Stimulated activated CD8-positive, alpha-beta memory T cell treated with anti-CD3 and anti-CD28 coated beads, Interleukin-7, amount 100 ng/mL, for 1 hour (primary cell): ENCODE measurements at regions not wholly inside any gene's neighbourhood (a gene's known extent, or its start where the extent isn't known, plus 50 kb on each side); places are given as distances from the start of the nearest gene placed in this dataset.
"Not testable (repeated sequence)": the region's sequence is repeated elsewhere in the genome, so short reads cannot be mapped to it uniquely, and the experiment has no call there.

ENCODE experiments used
- DNase-seq, 2 donors: peaks; one replicate each; pipeline ENCODE4 v3.0.0-alpha.2; 2020; ENCODE audit warnings: low read depth in 2 of 2

- DNase-seq: no peak
Observed at GRCh38 chr16:79897453-79898146, 297.1 kb upstream of the MAF start.

GRCh38 chr16:79897104-79897452 lies 296.5 kb upstream of the MAF start:
- DNase-seq: no peak

- DNase-seq: no peak
Observed at GRCh38 chr16:79895917-79896203, 295.3 kb upstream of the MAF start.

DNA sequence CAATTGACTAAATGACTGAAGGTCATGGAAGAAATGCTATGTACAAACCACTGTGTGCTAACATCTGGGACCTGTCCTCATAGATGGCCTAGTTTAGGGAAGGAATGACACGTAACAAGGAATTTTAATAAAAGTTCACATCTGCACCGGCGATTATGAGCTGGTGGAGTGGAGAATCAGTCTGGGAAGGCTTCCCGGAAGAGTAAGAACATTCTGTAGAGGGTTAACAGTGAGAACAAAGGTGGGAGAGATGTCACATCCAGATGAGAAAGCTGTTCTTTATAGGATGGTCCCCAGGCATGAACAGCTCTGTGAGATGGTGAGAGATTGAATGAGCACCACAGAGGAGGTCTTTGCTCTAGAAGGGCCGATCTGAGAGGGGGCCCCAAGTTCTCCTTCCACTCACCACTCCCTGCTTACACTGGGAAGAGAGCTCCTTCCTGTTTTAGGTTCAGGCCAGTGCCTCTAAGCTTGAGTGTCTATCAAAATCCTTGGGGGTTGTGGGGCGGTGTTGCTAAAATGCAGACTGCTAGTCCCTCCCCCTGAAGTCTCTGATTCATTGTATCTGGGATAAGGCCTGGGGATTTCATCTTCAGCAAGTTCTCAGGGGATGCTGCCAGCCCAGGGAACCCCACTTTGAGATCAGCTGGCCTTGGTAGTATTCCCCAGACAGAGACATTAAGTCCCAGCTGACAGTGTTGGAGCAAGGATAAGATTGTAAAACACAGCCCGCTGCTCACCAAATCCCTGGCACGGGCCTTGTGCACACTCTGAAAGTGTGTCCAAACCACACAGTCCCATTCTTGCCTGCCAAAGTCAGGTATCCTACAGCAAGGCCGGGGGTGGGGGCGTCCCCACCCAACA lies 294.7 kb upstream of the MAF start:
- DNase-seq: no peak

- DNase-seq: no peak
Observed at GRCh38 chr16:79893445-79893844, 292.9 kb upstream of the MAF start.

- no peak for DNase-seq
Observed at GRCh38 chr16:79892278-79892677, 291.7 kb upstream of the MAF start.

DNA sequence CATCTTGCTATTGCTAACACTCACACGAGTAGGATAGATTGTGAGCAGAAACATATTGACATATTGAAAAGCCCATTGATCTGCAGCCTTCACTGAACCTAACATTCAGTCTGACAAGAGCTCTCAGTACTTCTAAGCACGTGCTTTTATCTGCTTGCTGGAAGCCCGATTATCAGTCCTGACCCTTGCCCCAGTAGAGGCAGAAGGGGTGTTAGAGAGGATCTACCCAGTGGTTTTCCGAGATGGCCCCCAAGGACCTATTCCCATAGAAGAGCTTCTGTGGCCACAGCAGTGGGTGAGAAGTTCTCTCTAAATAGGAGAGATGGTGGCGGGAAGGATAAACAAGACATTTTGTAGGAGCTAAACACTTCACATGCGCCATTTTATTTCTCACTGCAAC lies 290.9 kb upstream of the MAF start:
- no peak for DNase-seq

DNA sequence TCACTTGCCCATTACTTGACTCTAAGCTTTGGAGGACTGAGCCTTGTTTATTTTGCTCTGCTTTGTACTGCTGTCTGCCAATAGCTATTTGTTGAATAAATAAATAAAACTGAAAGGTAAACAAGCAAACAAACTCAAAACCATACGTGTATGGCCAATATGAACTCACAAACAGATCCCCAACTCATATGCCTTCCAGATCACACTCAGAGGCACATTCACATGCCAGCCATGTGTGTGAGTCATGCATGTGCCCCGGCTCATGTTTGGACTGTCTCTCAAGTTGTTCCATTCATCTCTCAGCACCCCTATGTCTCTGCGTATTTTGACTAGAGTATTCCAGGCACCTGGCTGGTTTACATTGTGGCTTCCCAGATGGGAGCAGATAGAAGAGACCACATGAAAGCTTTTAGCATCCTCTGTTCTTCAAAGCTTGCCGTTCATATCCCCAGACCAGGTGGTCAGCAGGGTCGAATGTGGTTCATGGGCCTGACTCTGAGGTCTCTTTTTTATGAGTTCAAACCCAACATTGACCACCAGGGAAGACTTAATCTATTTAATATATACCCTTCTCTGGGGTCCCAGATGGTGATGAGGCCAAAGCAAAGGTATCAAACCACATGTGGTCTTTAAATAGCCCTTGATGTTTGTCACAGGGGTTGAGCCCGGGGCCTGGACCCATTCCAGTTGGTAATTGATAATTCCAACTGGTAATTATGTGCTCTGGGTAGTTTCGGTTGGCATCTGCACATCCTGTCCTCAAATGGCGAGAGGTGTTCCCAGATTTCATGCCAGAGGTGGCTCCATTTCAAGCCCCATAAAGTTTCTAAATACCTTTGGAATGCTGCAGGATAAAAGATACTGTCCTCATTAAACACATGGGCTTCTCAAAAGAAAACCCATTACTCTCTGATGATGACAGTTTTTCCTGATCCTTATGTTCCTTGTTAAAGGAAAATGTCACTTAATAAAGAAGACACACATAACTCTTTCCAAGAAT lies 287.3 kb upstream of the MAF start:
- DNase-seq: no peak

GRCh38 chr16:79885320-79885719 lies 284.8 kb upstream of the MAF start:
- no peak for DNase-seq

DNA sequence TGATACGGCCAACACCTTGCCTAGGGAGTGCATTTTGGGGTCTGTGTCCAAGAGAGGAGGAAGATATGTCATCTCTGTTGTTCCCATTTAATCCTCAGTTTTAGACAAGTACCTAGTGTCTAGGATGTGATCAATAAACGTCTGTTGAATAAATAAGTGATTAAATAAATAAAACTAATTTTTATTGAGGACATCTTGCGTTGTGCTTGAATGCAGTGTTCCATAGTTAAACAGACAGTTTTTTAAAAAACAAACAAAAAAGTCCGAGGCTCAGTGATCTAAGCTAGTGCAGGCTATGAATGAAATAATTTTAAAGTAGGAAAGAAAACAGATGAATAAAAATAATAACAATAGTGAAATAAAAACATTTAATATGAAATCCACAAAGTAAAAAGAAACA lies 283.0 kb upstream of the MAF start:
- no peak for DNase-seq

- DNase-seq: no peak
Observed at GRCh38 chr16:79882340-79883005, 281.9 kb upstream of the MAF start.

DNA sequence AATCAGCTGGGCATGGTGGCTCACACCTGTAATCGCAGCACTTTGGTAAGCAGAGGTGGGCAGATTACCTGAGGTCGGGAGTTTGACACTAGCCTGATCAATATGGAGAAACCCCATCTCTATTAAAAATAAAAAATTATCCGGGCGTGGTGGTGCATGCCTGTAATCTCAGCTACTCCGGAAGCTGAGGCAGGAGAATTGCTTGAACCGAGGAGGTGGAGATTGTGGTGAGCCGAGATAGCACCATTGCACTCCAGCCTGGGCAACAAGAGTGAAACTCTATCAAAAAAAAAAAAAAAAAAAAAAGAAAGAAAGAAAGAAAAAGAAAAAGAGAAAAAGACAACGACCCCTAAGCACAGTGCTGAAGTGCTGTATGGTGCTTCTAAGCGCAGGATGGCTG lies 280.6 kb upstream of the MAF start:
- DNase-seq: not testable (repeated sequence)

- DNase-seq: no peak
Observed at GRCh38 chr16:79876332-79876730, 275.8 kb upstream of the MAF start.

DNA sequence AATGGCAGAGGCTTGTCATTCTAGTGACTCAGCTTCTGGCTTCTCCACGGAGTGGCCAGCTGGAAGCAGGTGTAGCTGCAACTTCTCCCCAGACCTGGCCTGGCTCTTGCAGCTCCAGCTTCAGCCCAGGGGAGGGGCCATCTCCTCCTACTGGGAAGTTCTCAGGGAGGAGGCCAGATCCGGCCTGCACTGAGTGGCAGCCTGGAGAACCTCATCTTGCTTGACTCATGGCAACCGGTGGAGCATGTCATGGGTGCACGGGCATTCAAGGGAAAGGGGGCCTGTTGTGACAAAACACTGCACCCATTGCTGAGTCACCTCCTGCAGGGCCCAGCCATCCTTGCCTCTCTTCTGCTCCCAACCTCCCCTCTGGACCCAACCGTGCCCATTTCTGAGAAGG lies 273.9 kb upstream of the MAF start:
- no peak for DNase-seq

DNA sequence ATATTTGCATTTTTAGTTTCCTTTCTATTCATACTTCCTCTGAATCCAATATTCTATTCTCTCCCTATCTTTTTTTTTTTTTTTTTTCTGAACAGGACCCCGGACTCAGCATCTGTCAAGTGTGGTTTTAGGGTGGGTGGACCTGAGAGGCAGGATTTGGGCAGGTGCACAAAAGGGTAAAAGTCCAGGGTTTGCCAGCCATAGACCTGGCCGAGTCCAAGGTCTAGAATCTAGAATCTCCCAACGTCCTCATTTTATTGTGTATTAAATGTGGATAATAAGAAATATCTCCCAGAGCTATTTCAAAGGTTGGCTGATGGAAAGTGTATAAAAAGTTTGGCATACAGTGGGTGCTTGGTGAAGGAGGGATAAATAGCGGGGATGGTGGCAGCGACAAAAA lies 273.3 kb upstream of the MAF start:
- no peak for DNase-seq

DNA sequence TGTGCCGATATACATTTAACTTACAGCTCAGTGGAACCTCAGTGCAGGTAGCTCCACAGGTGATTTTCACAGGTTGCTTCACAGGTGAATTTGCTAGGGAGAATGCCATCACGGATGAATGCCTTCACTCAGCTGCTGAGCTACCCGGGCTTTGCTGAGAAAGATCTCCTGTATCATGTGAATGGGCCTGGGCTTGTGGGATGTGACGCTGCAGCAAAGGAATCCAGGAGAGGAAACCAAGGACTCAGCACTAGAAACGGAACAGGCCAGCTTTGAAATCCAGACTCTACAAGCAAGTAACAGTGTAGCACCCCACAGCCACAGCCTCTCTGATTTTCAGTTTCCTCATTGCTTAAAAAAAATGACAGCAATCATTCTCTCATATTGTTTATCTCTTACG lies 271.4 kb upstream of the MAF start:
- no peak for DNase-seq

GRCh38 chr16:79870016-79870886 lies 269.7 kb upstream of the MAF start:
- DNase-seq: no peak

DNA sequence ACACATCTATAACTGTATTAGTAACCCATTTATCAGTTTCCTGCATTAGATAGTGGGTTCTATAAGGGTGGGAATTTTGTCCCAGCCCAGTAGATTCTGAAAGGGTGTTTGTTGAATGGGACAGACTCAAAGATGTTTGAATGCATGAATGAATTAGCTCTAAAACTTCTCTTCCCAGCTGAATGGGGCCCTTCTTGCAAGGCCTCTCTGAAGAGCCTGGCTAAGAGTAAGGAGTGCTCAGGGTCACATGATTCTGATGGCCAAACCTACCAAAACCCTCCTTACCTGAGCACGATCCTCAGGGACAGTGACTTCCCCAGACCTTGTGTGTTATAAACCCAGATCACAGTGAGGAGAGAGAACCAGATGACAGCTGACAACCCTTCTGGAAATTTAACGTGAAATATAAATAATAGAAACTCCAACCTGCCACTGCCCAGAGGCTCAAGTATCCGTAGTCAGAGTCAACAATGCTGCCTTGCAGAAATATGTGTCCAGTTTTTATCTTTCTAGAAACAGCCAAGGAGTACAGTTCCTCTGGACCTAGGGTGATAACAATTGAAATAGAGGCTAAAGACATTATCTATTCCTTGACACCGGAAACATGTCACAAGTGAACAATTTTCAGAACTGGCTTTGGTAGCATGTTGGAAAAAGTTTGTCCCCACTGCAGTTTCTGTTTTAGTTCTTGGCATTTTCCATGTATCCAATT lies 268.9 kb upstream of the MAF start:
- no peak for DNase-seq

DNA sequence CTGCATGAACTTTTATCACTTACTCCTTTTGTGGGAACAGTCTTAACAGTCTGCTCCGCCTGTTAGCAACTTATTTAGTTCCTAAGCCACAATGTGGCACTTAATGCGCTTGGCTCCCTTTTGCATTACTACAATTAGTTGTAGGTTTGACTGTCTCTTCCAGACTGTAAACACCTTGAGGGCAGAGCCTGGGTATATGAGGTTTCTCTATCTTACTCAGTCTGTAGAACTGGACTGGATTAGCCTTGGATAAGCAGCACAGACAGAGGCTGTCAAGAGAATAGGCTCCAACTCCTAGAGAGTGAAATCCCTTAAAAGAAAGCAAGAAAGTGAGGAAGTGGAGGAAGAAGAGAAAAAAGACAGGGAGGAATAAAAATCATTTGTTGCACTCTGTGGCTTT lies 268.3 kb upstream of the MAF start:
- no peak for DNase-seq

DNA sequence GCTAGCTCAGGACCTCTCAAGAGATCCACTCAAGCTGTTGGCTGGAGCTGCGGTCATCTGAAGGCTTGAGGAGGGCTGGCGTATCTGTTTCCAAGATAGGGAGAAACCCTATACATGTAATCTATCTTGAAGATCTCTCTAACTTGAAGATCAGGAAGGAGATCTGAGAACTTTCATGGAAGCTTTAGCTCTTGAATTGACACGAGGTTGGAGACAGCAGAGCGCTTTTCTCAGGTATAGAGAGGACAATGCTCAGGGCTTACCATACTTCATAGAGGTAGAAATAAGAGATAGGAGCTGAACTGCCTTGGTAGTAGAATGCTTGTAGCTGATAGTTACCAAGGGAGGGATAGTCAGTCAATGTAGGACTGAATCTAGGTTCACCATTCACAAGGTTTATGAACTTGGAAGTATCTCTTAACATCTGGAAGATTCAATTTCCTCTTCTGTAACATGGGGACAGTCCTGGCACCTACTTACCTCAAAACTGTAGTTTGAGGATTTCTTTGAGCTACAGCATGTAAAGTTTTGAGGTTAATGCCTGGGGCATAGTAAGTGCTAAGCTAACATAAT lies 267.0 kb upstream of the MAF start:
- DNase-seq: no peak
